ENCODE measurements at regions not wholly inside any gene's neighbourhood (a gene's known extent, or its start where the extent isn't known, plus 50 kb on each side); places are given as distances from the start of the nearest gene placed in this dataset.

GRCh38 chrX:10783451-10783995, 163.1 kb upstream of the MID1 start:
- H3K9me3 ChIP-seq = no peaks in the 10 kb centered on the region
- no peak overlapping the region for H3K4me3 ChIP-seq
- H3K27me3 ChIP-seq = no peaks in the 10 kb centered on the region
- DNase-seq (ENCODE audit: low spot score in 2 of 2) = no peak
- 86 to 93% methylated on average over 2 of the region's 2 CpGs for WGBS, 2 donors
- H3K36me3 ChIP-seq = no peaks in the 10 kb centered on the region
- no peaks in the 10 kb centered on the region for H3K4me1 ChIP-seq
- H3K27ac ChIP-seq = no peak overlapping the region
- TF ChIP-seq POLR2A (IDR thresholded peaks at IDR 0.05) = no peak
- TF ChIP-seq EP300 (IDR thresholded peaks at IDR 0.05) = no peak
- no peak for TF ChIP-seq CTCF (IDR thresholded peaks at IDR 0.05)

DNA sequence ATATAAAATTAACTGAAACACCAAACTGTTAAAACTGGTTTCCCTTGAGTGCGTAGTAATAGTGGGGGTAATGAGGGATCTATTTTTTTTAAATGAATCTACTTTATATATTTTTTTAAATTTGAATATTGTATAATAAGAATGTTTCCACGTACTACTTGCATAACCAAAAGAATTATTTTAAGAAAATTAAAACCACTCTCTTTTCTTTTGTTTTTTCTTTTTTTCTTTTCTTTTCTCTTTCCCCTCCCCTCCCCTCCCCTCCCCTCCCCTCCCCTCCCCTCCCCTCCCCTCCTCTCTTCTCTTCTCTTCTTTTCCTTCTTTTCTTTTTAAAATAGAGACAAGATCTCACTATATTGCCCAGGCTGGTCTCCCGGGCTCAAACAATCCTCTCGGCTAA, 166.9 kb upstream of the MID1 start:
- WGBS, 2 donors = 86 to 91% methylated on average over 4 of the region's 4 CpGs
- Histone ChIP-seq H3K9me3 (no peaks in the 10 kb centered on the region), H3K4me1 (no peaks in the 10 kb centered on the region), H3K36me3 (no peaks in the 10 kb centered on the region), H3K27ac (no peak overlapping the region), H3K27me3 (no peaks in the 10 kb centered on the region), H3K4me3 (no peak overlapping the region)
- DNase-seq (ENCODE audit: low spot score in 2 of 2) = no peak
- no peak for TF ChIP-seq EP300 (IDR thresholded peaks at IDR 0.05)
- no peak for TF ChIP-seq CTCF (IDR thresholded peaks at IDR 0.05)
- TF ChIP-seq POLR2A (IDR thresholded peaks at IDR 0.05) = no peak

DNA sequence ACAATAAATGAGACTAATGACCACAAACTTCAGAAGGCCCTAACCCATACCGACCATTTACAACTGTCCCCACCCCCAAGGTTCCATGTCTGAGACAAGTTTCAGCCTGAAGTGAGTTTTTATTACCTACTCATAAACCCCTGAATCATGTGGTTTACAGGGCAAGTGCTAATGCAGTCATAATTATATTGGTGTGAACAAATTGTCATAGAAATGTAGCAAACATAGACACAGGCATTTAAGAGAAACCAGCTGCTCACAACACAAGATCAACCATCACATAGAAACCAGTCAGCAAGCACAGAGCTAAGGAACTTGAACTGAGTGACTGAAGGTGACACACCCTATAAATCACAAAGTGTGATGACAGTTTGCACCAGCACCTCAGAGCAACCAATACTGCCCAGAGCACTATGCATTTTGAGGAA, 173.8 kb upstream of the MID1 start:
- H3K27me3 ChIP-seq = peaks cover 0 to 3% of the 10 kb centered on the region in 2 donors
- H3K9me3 ChIP-seq = no peaks in the 10 kb centered on the region
- no peak overlapping the region for H3K4me3 ChIP-seq
- H3K27ac ChIP-seq = no peak overlapping the region
- TF ChIP-seq CTCF (IDR thresholded peaks at IDR 0.05) (no peak), POLR2A (IDR thresholded peaks at IDR 0.05) (no peak), EP300 (IDR thresholded peaks at IDR 0.05) (no peak)
- no peak for DNase-seq (ENCODE audit: low spot score in 2 of 2)
- no peaks in the 10 kb centered on the region for H3K36me3 ChIP-seq
- 46 to 60% methylated on average over 1 of the region's 1 CpG for WGBS, 2 donors
- no peaks in the 10 kb centered on the region for H3K4me1 ChIP-seq

DNA sequence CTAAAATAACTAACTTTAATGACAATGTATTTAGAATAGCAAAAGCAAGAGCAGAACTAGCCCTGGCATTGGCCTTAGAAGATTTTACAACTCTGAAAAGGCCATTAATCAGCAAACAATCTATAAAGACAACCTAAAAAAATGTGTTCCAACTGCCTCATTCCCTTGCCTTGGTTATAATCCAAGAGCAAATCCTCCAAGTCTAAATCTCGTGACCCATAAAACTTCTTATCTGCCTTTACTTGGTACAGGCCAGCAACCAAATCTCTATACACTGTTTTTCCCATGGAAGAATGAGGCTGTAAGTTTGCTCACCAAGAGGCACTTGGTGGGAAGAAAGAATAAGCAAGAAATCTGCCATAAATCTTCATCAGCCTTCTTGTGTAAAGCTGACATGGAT, 175.3 kb upstream of the MID1 start:
- no peak overlapping the region for H3K27ac ChIP-seq
- WGBS, 2 donors = 52 to 59% methylated on average over 1 of the region's 1 CpG
- H3K4me1 ChIP-seq = no peaks in the 10 kb centered on the region
- DNase-seq (ENCODE audit: low spot score in 2 of 2) = no peak
- no peak for TF ChIP-seq POLR2A (IDR thresholded peaks at IDR 0.05)
- TF ChIP-seq EP300 (IDR thresholded peaks at IDR 0.05) = no peak
- TF ChIP-seq CTCF (IDR thresholded peaks at IDR 0.05) = no peak
- H3K9me3 ChIP-seq = no peaks in the 10 kb centered on the region
- no peak overlapping the region for H3K4me3 ChIP-seq
- H3K36me3 ChIP-seq = no peaks in the 10 kb centered on the region
- H3K27me3 ChIP-seq = peaks cover 0 to 4% of the 10 kb centered on the region in 2 donors

GRCh38 chrX:10797466-10797865, 177.1 kb upstream of the MID1 start:
- Histone ChIP-seq H3K27ac (no peak overlapping the region), H3K4me1 (no peaks in the 10 kb centered on the region), H3K27me3 (peaks cover 0 to 4% of the 10 kb centered on the region in 2 donors), H3K4me3 (no peak overlapping the region), H3K9me3 (no peaks in the 10 kb centered on the region), H3K36me3 (no peaks in the 10 kb centered on the region)
- WGBS, 2 donors = 67 to 72% methylated on average over 4 of the region's 4 CpGs
- TF ChIP-seq EP300 (IDR thresholded peaks at IDR 0.05) (no peak), CTCF (IDR thresholded peaks at IDR 0.05) (no peak), POLR2A (IDR thresholded peaks at IDR 0.05) (no peak)
- no peak for DNase-seq (ENCODE audit: low spot score in 2 of 2)
